GM23248 (cell line): ENCODE measurements at regions not wholly inside any gene's neighbourhood (a gene's known extent, or its start where the extent isn't known, plus 50 kb on each side); places are given as distances from the start of the nearest gene placed in this dataset.

ENCODE experiments used
- EZH2 ChIP-seq: fragments of 200-600 bp; sonication (generic); IDR thresholded peaks from 2 replicates; pipeline ENCODE4 v1.6.1; 2018; ENCODE audit warnings: antibody characterized with exemption, mild to moderate bottlenecking; ENCODE audit not compliant: insufficient read depth, poor library complexity, severe bottlenecking
- EZH2phosphoT487 ChIP-seq: fragments of 200-600 bp; sonication (generic); IDR thresholded peaks from 2 replicates; pipeline ENCODE4 v1.6.1; 2018; ENCODE audit warnings: antibody characterized with exemption, moderate library complexity, mild to moderate bottlenecking, low read depth; ENCODE audit not compliant: insufficient read depth

DNA sequence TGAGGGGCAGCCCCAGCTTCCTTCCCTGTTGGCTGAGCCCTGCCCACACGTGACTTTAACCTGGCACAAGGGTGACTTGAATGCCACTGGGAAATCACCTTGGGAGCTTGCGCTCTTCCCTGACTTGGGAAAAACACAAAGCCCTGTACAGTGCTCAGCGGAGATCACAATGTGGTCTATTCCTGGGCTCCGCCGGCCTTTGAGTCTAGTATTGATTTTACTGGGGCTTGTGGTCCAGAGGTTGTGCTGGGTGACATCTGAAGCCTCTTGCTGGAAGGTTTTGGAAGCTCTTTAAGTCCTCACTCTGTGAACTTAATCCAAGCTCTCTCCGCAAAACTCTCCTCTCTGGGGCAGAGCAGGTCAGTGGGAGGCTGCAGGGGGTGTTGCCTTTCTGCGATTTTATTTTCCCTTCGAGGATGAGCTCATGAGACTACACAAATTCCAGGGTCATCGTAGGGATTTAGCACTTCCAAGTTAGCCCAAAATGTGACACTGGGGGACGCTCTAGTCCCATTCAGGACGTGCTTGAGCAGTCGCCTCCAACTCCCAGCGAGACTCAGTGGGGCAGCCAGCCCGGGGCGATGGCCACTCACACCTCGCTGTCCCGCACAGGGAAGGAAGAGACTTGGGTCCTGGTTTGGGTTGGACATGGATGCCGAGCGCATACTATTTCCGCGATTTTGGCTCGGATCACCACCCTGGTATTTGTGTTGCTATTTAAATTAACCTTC is 291.9 kb upstream of the AJAP1 start:
- TF ChIP-seq EZH2 (no peak), EZH2phosphoT487 (no peak)
